Neural crest cell (in vitro differentiated cells): ENCODE measurements at regions not wholly inside any gene's neighbourhood (a gene's known extent, or its start where the extent isn't known, plus 50 kb on each side); places are given as distances from the start of the nearest gene placed in this dataset.

Experiments used
- DNase-seq: peaks from one replicate; pipeline ENCODE4 v3.0.0; 2021; ENCODE audit warnings: low read depth, mixed read lengths, low spot score
- H3K27ac Mint-ChIP-seq: one replicate; pipeline ENCODE4 v1.8.0; 2021; ENCODE audit warnings: mild to moderate bottlenecking, mixed read lengths; ENCODE audit not compliant: unreplicated experiment
- H3K27me3 Mint-ChIP-seq: 2 replicates; pipeline ENCODE4 v1.8.0; 2021; ENCODE audit warnings: low read depth, mild to moderate bottlenecking, mixed read lengths
- H3K36me3 Mint-ChIP-seq: 2 replicates; pipeline ENCODE4 v1.8.0; 2021; ENCODE audit warnings: low read depth, mild to moderate bottlenecking, mixed read lengths
- H3K4me1 Mint-ChIP-seq: 2 replicates; pipeline ENCODE4 v1.8.0; 2021; ENCODE audit warnings: mixed read lengths
- H3K4me3 Mint-ChIP-seq: one replicate; pipeline ENCODE4 v1.8.0; 2021; ENCODE audit warnings: mild to moderate bottlenecking, mixed read lengths
- H3K9me3 Mint-ChIP-seq: 2 replicates; pipeline ENCODE4 v1.8.0; 2021; ENCODE audit warnings: mixed read lengths
- TF ChIP-seq, protein P1 (sequence below): fragments of 200-600 bp; sonication (generic); conservative IDR thresholded peaks from 2 replicates; pipeline ENCODE4 v1.5.0; 2021; ENCODE audit warnings: antibody characterized with exemption, mild to moderate bottlenecking

DNA sequence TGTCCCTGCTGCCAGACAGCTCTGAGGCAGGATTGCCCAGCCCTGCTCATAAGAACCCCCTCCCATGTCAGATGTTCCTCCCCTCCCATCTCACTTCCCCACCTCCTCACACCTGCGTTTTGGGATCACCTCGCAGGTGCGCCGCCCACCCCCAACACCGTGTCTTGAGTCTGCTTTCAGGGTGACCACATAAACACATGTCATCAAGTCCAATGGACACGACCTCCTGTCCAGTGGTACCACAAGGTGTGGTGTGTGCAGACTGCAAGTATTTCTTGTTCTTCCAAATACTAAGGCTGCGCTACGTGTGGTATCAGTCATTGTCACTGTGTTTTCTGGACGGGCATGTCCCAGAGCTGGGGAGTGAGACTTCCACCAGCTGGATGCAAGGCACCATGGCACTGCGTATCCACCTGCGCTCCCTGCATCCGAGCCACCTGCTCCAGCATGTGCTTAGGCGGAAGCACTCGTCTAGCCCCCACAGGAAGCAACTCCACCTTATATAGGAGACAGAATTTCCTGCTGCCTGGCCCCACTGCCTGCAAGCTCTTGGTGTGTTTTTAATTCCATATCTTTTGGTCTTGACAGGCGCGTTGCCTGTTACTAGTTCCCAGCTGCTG is 119.7 kb upstream of the NXT1 start:
- Mint-ChIP-seq H3K36me3 (no peaks in the 10 kb centered on the region), H3K4me1 (no peaks in the 10 kb centered on the region), H3K27me3 (peaks cover 12% of the 10 kb centered on the region), H3K9me3 (peaks cover 6% of the 10 kb centered on the region), H3K4me3 (no peak overlapping the region), H3K27ac (no peak overlapping the region)
- TF ChIP-seq, protein P1, sequence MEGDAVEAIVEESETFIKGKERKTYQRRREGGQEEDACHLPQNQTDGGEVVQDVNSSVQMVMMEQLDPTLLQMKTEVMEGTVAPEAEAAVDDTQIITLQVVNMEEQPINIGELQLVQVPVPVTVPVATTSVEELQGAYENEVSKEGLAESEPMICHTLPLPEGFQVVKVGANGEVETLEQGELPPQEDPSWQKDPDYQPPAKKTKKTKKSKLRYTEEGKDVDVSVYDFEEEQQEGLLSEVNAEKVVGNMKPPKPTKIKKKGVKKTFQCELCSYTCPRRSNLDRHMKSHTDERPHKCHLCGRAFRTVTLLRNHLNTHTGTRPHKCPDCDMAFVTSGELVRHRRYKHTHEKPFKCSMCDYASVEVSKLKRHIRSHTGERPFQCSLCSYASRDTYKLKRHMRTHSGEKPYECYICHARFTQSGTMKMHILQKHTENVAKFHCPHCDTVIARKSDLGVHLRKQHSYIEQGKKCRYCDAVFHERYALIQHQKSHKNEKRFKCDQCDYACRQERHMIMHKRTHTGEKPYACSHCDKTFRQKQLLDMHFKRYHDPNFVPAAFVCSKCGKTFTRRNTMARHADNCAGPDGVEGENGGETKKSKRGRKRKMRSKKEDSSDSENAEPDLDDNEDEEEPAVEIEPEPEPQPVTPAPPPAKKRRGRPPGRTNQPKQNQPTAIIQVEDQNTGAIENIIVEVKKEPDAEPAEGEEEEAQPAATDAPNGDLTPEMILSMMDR = no peak
- no peak for DNase-seq

DNA sequence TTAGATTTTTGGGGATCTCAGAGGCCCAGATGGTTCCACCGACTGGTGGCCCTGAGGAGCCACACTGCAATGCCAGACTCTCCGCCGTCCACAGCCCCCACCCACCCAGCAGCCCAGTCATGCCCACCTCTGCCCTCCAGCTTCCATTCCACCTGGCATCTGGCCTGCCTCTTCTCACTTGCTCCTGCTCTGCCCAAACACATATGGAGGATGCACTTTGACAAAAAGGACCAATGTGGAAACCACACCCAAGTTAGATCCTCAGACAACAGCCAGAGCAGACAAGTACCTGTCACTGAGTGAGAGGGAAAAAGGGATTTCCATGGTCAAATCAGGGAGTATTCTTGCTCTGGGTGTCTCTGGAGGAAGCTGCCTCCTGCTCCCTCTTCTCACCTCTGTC is 120.6 kb upstream of the NXT1 start:
- TF ChIP-seq, protein P1 = no peak
- no peaks in the 10 kb centered on the region for H3K4me1 Mint-ChIP-seq
- H3K9me3 Mint-ChIP-seq = peaks cover 3% of the 10 kb centered on the region
- no peaks in the 10 kb centered on the region for H3K36me3 Mint-ChIP-seq
- no peak overlapping the region for H3K4me3 Mint-ChIP-seq
- H3K27ac Mint-ChIP-seq = no peak overlapping the region
- peaks cover 9% of the 10 kb centered on the region for H3K27me3 Mint-ChIP-seq
- no peak for DNase-seq

DNA sequence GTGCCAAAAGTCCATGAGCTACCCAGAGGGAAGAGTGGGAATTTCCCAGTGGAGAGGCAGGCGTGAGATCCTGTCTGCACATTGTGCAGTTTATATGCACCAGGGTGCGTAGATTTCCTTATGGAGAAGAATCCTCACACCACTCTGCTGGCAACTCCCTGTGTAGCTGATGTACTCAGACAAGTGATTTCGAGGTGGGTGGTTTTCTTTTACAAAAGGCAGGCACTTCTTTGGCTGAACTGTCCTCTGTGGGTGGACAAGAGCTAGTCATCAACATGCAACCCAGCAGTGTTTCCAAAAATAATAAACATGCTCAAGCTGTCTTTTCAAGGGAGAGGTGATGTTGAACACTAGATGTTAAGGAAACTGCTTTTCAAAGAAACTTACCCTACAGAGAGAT is 121.7 kb upstream of the NXT1 start:
- peaks cover 9% of the 10 kb centered on the region for H3K27me3 Mint-ChIP-seq
- H3K4me1 Mint-ChIP-seq = no peaks in the 10 kb centered on the region
- H3K27ac Mint-ChIP-seq = no peak overlapping the region
- H3K9me3 Mint-ChIP-seq = peaks cover 3% of the 10 kb centered on the region
- DNase-seq = no peak
- TF ChIP-seq, protein P1 = no peak
- H3K4me3 Mint-ChIP-seq = no peak overlapping the region
- no peaks in the 10 kb centered on the region for H3K36me3 Mint-ChIP-seq

DNA sequence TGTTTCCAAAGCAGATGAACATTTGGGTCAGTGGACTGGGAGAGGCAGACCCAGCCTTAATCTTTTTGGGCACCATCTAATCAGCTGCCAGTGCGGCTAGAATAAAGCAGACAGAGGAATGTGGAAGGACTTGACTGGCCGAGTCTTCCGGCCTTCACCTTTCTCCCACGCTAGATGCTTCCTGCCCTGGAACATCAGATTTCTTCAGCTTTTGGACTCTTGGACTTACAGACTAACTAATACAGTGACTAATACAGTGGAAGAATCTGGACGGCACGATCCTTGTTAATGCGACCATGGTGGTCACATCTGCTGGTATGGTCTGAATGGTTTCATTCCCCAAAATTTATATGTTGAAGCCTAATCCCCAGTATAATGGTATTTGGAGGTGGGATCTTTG is 122.6 kb upstream of the NXT1 start:
- no peak overlapping the region for H3K4me3 Mint-ChIP-seq
- peaks cover 3% of the 10 kb centered on the region for H3K9me3 Mint-ChIP-seq
- H3K27ac Mint-ChIP-seq = no peak overlapping the region
- no peak for DNase-seq
- no peaks in the 10 kb centered on the region for H3K36me3 Mint-ChIP-seq
- H3K4me1 Mint-ChIP-seq = no peaks in the 10 kb centered on the region
- TF ChIP-seq, protein P1 = no peak
- H3K27me3 Mint-ChIP-seq = peaks cover 9% of the 10 kb centered on the region

DNA sequence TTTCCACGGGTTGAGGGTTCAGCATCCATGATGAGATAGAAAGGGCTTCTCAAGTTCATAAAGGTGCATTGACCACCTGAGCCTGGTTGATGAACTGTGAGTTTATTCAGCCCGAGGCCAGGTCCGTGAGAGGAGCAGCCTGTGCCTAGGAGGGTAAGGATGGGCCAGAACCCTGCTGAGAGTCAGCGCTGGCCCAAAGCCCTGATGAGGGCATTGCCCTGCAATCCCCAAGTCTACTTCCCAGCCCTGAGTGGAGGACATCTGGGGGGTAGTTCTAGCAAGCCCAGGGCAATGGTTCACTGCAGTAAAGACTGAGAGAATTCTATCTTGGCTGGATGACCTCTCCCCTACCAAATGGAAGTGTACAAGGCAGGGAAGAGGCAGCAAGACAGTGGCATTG is 123.3 kb upstream of the NXT1 start:
- Mint-ChIP-seq H3K36me3 (no peaks in the 10 kb centered on the region), H3K27ac (no peak overlapping the region), H3K27me3 (peaks cover 9% of the 10 kb centered on the region), H3K9me3 (no peaks in the 10 kb centered on the region), H3K4me1 (no peaks in the 10 kb centered on the region), H3K4me3 (no peak overlapping the region)
- no peak for DNase-seq
- TF ChIP-seq, protein P1 = no peak
